Stimulated activated CD4-positive, alpha-beta T cell treated with anti-CD3 and anti-CD28 coated beads, Interleukin-4, amount 100 ng/mL, for 24 hours (primary cell): ENCODE measurements at regions not wholly inside any gene's neighbourhood (a gene's known extent, or its start where the extent isn't known, plus 50 kb on each side); places are given as distances from the start of the nearest gene placed in this dataset.
A peak's percentile ranks its signal among the peaks of the same experiment; 100 is the strongest.
"Not testable (repeated sequence)": the region's sequence is repeated elsewhere in the genome, so short reads cannot be mapped to it uniquely, and the experiment has no call there.

Experiments used
- DNase-seq: peaks from one replicate; pipeline ENCODE4 v3.0.0-alpha.2; 2020

DNA sequence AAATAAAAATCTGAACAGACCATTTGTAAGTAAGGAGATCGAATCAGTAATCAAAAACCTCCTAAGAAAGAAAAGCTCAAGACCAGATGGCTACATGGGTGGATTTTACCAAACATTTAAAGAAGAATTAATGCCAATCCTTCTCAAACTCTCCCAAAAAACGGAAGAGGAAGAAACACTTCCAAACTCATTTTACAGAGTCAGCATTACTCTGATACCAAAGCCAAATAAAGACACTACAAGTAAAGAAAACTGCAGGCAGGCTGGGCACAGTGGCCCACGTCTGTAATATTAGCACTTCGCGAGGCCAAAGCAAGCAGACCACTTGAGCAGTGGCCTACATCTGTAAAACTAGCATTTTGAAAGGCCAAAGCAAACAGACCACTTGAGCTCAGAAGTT lies 159.8 kb downstream of the DPY19L2 start:
- no peak for DNase-seq

GRCh38 chr12:63499567-63499966 lies 168.7 kb downstream of the DPY19L2 start:
- DNase-seq, result no peak

DNA sequence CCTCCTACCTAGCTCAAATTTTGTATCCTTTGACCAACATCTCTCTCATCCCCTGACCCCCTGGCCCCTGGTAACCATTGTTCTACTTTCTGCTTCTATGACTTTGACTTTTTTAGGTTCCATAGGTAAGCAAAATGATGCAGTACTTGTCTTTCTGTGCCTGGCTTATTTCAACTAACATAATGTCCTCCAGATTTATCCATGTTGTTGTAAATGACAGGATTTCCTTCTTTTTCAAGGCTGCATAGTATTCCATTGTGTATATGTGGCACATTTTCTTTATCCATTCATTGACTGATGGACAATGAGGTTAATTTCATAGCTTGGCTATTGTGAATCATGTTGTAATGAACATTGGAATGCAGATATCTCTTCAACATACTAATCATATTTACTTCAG lies 170.1 kb downstream of the DPY19L2 start:
- no peak for DNase-seq

GRCh38 chr12:63496654-63497053 lies 171.6 kb downstream of the DPY19L2 start:
- DNase-seq, result no peak

- no peak for DNase-seq
These were observed 172.3 kb downstream of the DPY19L2 start for GRCh38 chr12:63495974-63496373.

DNA sequence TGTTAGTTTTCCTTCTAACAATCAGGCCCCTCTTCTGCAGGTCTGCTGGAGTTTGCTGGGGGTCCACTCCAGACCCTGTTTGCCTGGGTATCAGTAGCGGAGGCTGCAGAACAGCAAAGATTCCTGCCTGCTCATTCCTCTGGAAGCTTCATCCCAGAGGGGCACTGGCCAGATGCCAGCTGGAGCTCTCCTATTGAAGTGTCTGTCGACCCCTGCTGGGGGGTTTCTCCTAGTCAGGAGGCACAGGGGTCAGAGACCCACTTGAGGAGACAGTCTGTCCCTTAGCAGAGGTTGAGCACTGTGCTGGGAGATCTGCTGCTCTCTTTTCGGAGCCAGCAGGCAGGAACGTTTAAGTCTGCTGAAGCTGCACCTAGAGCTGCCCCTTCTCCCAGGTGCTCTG lies 174.9 kb downstream of the DPY19L2 start:
- not testable (repeated sequence) for DNase-seq

DNA sequence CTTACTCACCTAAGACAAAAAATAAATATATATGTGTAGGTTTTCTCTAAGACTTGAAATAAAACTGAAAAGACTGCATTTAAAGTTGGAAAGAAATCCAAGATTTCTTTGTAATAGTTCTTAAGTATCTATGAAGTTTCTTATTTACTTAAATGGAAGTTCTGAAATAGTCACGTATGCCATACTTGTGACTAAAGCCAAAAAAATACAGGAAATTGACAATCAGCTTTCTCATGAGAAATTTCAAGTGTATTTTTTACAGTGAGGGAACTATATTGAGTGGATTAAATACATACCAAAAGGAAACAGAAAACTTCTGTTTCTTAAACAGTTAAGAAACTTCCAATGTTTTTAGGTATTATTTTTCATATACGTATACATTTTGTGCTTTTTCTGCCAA lies 188.1 kb downstream of the DPY19L2 start:
- no peak for DNase-seq

DNA sequence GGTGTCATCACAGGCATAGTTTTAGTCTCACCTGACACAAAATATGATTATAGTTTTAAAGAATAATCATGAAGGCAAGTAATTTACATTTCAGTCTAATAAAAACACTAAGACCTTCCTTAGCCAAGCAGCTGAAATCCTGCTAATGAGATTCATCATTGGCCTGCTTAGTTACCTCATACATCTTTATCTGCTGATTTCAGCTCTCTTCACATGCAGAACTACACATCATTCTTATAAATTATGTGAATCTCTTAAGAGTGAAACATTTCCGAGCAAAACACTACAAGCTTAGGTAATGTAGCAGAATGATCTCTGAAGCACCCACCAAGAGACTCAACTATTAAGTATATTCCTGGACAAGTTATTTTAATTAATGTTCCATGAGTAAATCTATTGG lies 198.1 kb downstream of the DPY19L2 start:
- no peak for DNase-seq

DNA sequence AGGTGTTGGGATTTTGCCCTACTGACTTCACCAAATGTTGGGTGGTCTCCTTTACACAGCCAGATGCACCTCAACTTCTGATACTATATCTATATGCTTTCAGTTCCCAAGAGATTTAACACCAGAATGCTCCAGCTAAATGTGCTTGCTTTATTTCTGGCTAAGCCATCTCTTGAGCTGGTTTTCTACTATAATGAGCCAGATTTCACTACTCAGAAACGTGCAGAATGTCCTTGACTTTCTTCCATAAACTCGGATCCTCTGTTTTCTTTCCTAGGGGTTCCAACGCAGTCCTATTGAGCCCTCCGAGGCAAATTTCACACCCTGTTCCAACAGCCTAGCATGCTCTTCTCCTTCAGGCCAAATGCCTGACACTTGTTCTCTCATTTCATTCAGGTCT lies 200.3 kb downstream of the DPY19L2 start:
- no peak for DNase-seq

GRCh38 chr12:63457857-63458256 lies 210.4 kb downstream of the DPY19L2 start:
- no peak for DNase-seq

DNA sequence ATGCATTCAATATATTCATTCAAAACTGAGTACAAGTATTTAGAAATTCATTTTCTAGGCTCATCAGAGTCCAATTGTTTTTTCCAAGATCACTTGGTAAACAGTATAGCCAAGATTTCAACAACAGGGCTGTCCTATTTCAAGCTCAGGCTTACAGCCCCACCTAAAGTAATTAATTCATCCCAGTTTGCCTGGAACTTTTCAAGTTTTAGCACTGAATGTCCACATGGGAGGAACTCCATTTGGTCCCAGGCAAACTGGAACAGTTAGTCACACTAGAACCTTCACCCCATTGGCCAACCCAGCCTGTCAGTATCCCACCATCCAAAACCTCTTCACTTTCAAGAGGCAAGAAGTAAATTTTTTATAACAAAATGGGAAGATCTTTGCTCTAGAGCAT lies 210.9 kb downstream of the DPY19L2 start:
- DNase-seq, result no peak

- DNase-seq, result no peak
These were observed 217.5 kb downstream of the DPY19L2 start for GRCh38 chr12:63450816-63451215.

GRCh38 chr12:63450334-63450733 lies 218.0 kb downstream of the DPY19L2 start:
- no peak for DNase-seq

GRCh38 chr12:63445224-63445880 lies 222.9 kb downstream of the DPY19L2 start:
- DNase-seq, result no peak

GRCh38 chr12:63440048-63440447 lies 228.2 kb downstream of the DPY19L2 start:
- DNase-seq, result no peak

DNA sequence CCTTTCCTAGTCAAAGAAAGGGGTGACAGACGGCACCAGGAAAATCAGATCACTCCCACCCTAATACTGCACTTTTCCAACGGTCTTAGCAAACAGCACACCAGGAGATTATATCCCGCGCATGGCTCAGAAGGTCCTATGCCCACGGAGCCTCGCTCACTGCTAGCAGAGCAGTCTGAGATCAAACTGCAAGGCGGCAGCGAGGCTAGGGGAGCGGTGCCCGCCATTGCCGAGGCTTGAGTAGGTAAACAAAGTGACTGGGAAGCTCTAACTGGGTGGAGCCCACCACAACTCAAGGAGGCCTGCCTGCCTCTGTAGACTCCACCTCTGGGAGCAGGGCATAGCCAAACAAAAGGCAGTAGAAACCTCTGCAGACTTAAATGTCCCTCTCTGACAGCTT lies 233.9 kb downstream of the DPY19L2 start:
- DNase-seq, result not testable (repeated sequence)

DNA sequence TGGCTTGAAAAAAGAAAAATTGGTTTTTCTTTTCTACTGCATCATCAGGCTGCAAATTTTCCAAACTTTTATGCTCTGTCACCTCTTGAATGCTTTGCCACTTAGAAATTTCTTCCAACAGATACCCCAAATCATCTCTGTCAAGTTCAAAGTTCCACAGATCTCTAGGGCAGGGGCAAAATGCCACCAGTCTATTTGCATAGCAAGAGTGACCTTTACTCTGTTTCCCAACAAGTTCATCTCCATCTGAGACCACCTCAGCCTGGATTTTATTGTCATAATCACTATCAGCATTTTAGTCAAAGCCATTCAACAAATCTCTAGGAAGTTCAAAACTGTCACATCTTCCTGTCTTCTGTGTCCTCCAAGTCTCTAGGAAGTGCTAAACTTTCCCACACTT lies 240.3 kb downstream of the DPY19L2 start:
- DNase-seq, result not testable (repeated sequence)

DNA sequence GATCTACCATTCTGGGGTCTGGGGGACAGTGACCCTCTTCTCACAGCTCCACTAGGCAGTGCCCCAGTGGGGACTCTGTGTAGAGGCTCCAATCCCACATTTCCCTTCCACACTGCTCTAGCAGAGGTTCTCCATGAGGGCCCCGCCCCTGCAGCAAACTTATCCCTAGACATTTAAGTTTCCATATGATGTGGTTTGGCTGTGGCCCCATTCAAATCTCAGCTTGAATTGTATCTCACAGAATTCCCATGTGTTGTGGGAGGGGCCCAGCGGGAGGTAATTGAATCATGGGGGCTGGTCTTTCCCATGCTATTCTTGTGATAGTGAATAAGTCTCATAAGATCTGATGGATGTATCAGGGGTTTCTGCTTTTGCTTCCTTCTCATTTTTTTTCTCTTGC lies 241.3 kb downstream of the DPY19L2 start:
- not testable (repeated sequence) for DNase-seq

DNA sequence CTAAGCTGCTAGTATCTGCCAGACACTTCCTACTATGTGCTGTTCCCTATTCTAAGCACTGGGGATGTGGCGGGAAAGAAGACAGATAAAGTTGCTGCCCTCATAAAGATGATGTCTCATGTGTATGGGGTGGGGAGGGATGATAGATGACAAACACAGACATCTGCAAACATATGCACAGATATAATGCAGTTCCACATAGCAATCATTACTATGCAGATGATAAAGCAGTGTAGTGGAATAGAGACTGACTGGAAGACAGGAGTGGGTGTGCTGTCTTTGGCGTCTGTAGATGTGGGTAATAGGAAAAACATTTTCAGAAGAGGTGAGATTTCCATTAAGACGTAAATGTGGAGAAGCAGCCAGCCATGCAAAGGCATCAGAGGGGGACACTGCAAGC lies 243.6 kb downstream of the DPY19L2 start:
- DNase-seq, result no peak

DNA sequence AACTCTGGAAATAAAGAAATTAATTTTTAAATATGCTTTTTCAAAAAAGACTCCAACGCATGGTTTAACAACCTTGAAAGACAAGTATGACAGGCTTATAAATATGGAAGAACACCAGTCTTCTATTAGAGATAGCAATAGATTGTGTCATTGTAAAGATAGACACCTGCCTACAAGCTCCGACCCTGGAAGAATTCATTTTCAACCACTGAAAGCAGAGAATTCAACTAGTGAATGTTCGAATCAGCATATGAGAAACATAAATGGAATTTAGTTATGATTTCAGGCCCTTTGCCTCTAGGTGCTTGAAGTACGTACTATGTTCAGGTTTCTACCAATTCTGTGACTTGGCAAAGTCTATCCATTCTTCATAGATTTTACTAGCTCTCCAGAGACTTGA lies 244.5 kb downstream of the DPY19L2 start:
- no peak for DNase-seq

- peak; percentile 23 for DNase-seq
These were observed 248.1 kb downstream of the DPY19L2 start for GRCh38 chr12:63420206-63420644.

DNA sequence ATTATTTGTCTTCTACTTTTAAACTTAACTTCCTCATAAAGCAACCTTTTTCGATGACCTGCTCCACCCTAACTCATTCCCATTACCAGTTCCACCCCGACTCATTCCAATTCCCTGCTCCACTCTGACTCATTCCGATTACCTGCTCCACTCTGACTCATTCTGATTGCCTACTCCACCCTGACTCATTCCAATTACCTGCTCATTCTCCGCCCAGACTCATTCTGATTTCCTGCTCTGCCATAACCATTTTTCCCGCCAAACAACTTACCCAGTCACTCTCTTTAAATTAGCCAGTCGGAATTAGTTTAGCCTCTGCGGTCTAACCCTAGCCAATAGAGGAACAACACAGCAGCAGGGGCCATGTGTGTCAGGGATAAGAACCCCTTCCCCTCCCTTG lies 249.1 kb downstream of the DPY19L2 start:
- no peak for DNase-seq

DNA sequence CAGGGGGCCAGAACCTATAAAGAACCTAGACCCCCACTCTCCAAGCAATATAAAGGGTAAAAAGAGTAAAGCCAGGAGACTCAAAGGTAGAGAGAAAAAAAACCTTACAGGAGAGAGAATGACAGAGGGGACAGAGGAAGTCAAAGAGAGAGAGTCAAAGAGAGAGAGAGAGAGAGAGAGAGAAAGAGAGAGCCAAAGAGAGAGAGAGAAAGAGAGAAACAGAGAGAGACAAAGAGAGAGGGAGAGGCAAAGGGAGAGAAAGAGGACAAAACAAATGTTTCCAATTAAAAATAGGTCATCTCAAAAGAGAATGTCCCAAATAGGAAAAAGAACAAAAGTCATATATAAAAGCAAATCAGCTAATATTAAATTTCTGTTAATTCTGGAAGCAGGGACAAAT lies 251.5 kb downstream of the DPY19L2 start:
- DNase-seq, result no peak

GRCh38 chr12:63415357-63415756 lies 252.9 kb downstream of the DPY19L2 start:
- DNase-seq, result no peak

- DNase-seq, result no peak
These were observed 258.1 kb downstream of the DPY19L2 start for GRCh38 chr12:63410197-63410596.

GRCh38 chr12:63406781-63407180 lies 255.8 kb upstream of the AVPR1A start:
- DNase-seq, result no peak
